NCI-H2107 (cell line): ENCODE measurements at regions not wholly inside any gene's neighbourhood (a gene's known extent, or its start where the extent isn't known, plus 50 kb on each side); places are given as distances from the start of the nearest gene placed in this dataset.
"Not testable (repeated sequence)": the region's sequence is repeated elsewhere in the genome, so short reads cannot be mapped to it uniquely, and the experiment has no call there.

ENCODE experiments used
- DNase-seq: peaks from one replicate; lab custom pipeline; 2025; lab: John Stamatoyannopoulos, UW

DNA sequence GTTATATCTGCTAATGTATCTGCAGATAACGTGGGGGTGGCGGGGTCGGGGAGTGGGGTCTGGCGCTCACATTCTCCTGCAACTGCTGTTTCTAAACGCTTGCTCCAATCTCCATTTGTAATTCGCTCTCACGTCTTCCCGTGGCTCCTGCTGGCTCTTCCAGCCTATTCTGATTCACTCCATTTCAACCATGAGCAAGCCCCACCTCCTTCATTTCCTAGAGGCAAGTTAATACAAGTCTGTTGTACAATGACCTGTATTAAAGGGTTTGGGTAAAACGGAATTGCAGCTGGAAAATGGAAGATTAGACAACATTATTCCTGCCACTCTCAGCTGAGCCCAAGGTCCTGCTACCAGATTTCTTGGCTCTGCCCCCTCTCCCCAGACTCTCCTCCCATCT is 132.3 kb downstream of the CSNK2A3 start:
- DNase-seq, result no peak

DNA sequence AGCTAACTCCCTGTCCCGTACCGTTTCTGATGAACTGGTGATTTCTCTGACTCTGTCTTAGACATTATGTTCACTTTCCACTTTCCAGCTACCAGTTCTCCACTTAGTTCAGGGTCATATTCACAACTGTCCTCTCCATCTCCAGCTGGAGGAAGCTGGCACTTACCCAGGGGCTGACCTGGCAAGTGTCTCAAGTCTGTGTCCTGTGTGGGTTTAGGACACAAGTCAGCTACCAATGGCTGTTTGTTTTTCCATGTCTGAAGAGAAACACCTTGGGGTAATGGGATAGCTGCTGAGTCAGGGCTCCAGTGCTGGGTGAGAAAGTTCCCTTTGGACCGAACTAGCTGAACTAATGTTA is 134.4 kb downstream of the CSNK2A3 start:
- DNase-seq, result no peak

DNA sequence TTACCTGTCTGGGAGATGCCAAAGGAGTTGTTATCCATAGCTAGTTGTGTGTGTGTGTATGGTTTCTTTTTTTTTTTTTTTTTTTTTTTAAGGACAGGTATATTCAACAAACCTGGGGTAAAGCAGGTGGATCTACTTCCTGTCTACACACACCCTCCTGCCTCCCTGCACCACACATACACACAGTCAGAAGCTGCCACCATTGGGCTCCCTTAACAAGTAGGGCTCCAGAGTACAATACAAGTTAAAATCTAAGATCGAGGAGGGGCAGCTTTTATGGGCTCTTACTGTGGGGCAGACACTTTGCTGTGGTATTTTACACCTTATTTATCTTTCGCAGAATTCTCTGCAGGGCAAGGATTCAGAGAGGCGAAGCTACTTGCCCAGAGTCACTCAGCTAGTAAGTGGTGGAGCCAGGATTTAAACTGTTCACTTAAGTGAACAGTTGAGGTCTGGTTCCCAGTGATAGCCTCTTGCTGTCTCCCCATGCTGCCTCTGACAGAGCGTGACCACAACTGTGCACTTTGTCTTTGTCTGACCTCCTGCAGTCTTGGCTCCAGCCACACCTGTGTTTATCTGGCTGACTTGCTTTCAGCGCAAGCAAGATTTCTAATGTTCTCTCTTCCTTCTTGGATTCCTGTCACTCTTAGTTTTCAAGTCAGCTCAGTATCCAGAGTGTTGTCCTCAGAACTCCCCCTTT is 135.0 kb downstream of the CSNK2A3 start:
- no peak for DNase-seq

DNA sequence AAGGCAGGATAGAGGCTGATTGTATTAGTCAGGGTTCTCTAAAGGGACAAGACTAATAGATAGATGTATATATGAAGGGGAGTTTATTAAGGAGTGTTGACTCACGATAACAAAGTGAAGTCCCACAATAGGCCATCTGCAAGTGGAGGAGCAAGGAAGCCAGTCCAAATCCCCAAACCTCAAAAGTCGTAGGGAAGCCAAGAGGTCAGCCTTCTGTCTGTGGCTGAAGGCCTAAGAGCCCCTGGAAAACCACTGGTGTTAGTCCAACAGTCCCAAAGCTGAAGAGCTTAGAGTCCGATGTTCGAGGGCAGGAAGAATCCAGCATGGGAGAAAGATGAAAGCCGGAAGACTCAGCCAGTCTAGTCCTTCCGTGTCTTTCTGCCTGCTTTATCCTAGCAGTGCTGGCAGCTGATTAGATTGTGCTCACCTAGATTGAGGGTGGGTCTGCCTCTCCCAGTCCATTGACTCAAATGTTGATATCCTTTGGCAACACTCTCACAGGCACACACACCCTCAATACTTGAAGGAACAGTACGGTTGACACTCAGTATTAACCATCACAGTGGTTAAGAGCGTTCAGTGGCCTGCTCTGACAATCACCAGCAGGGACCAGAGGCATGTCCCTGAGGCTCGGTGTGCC is 135.6 kb downstream of the CSNK2A3 start:
- DNase-seq, result no peak

DNA sequence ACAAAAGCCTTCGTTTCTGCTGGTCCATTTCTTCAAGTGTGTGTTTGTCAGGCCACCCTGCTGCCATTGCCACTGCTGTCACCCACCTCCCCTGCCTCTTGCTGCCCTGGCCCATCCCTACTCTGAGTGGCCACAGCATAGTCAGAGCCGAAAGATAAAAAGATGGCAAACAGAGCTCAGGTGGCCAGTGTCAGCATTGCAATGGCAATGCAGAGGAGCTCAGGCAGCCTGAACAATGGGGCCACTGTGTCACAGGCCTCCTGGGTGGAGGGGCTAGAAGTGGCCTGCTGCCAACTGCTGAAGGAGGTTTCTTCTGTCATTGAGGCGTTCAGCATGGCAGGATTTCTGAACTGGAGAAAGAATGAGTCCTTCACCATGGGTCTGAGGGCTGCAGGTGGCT is 137.1 kb downstream of the CSNK2A3 start:
- no peak for DNase-seq

DNA sequence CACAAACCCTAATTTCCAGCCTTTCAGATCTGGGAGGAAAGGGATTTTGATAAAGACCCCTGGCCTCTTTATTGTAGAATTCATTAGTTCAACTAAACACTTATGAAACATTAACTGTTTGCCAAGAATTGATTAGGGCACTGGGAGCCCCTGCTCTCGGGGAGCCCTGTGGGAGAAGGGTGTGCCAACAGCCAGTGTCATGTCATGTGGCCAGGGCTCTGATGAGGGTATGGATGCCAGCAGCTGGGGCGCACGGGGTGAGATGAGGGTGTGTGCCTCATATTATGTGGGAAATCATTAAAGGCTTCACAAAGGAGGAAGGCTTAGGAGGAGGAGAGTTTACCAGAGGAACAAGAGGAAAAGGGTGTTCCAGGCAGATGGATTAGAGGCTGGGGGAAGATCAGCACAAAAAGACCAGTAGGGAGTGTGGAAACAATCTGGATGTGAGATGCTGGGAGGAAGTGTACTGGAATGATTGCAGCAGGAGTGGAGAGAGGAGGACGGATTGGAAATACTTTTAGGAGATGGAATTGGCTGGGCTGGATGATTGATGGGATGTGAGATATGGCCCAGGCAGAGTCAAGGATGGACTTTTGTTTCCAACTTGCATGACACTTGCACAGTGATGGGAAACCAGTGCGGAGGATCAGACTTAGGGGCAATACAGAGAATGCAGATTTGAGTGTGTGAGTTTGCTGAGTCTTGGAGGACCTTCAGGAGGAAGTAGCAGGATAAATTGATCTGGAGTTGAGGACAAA is 137.8 kb downstream of the CSNK2A3 start:
- DNase-seq, result no peak

DNA sequence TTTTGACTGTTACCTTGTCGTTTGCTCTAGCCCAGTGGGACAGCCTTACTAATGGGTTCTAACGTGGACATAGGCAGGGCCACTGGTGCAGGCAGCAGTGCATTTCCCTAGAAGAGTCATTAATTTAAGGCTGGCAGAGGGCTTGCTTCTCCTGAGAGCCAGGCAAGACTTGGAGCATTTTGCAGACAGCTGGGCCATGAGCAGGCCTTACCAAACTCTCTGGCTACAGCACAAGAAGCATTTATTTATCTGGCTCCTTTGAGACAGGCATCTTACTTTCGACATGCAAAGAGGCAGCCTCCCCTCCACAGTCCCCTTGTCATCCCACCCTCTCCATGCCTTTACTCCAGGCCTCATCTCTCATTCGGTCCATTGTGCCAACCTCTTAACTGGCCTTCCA is 139.9 kb downstream of the CSNK2A3 start:
- no peak for DNase-seq

DNA sequence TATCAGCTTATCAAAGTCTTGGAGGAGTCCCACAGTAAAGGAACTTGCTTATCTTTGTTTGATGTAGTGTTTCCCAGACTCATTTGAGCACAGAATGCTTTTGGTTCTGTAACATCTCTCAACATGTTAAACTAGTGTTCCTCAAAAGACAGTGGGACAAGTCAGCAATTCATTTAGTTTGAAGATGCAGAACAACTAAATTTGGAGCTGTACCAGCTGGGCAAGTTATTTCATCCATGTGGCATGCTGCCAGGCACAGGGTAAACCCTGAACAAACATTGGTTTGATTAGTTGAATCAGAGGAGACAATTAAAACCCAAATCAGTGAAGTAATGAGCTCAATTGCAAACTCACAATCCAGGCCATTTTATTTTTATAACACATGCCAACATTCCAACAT is 141.2 kb downstream of the CSNK2A3 start:
- no peak for DNase-seq

DNA sequence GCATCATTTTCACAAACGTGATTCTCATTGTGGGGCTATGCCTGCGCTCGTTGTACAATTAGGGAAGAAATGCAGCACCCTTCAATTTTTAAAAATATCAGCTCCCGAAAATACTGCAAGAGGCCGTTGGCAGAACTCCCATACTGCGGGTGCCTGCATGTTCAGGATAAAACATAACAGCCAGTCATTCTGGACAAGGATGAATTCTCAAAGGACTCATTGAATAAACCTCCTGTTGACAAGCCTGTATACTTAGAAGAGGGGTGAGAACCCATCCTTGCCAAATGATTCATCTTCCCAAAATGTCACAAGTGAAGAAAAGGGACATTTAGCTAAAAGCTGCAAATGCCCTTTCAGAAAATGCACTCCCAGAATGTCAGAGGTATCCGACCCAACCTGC is 141.9 kb downstream of the CSNK2A3 start:
- no peak for DNase-seq

DNA sequence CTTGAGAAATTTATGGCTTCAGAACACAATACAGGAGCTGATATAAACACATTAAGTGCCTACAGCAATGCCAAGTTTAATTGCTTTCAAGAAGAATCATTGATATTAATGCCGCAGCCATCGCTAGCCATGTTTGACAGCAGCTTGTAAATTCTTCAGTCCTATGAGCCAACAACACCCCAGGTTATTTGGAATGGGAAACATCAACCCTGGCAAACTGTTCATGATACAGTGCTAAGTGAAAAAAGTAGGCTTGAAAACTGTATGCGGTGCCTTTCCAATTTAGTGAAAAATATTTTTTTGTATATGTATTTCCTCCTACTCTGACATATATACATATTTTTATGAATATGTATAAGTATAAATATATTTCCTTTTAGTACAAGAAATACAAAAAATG is 142.6 kb downstream of the CSNK2A3 start:
- DNase-seq, result no peak

DNA sequence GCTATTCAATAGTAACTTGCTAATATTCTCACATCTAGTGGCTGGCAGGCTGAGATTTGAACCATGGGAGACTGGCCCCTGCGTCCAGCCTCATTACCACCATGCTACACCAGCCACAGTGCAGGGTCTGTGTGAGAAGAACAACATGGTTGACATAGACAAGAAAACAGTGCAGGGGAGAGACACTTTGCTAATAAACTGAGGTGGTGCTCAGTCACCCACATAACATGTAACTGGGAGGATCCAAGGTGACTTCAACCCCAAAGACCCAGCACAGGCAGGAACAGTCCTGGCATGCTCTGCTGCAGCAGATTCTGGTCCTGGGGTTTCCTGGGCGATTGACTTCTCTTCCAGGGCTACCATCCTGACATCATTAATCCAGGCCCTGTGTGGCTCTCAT is 143.1 kb downstream of the CSNK2A3 start:
- DNase-seq, result no peak

DNA sequence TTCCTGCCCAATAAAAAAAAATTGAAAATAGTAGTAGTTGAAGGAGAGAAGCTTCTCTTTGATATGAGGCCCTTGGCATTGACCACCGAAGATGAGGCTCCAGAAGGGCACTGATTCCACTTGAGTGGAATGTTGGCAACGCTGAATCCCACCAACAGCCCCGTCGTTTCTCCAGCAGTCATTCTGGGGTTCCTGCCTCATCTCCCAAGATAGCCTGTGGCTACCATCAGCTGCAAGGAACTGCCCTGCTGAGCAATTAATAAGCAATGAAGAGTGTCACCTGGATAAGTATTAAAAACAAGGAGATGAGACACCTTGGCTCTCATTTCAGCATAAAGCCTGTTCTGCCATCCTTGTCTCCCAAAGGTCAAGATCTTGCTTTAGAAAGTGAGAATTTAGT is 144.1 kb downstream of the CSNK2A3 start:
- no peak for DNase-seq

DNA sequence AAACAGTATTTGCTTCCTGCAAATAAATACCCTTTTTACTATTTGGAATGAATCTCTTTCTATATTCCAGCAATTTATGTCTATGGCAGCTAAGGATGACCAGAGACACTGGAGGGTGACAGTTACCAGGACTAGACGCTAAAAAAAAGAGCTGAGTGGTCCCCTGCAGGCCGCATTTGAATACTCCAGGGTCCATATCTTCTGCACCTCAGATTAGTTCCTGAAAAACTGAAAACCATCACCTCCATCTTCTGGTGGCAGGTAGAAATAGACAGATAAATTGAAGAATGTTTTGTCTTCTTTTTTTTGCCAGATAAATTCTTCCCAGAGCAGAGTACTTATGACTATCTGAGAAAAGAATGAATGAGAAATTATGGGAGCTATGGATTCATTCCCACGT is 145.6 kb downstream of the CSNK2A3 start:
- no peak for DNase-seq

DNA sequence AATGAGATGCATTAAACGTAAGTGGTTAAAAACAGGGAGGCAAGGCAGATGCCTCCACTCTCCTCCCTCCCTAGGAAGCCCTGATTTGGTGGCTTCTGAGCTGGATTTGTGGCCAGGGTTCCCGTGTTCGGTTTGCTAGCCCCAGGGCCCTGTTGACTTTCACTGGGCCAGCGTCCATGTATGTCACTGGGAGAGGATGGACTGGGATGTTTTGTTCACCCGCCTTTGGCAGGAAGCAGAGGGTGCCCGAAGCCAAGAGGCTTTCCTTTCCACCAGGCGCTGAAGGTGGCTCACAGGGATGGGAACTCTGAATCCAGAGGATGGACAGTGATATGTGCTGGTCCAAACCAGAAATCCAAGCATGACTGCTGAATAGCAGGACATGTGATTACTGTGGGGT is 146.6 kb downstream of the CSNK2A3 start:
- DNase-seq, result no peak

DNA sequence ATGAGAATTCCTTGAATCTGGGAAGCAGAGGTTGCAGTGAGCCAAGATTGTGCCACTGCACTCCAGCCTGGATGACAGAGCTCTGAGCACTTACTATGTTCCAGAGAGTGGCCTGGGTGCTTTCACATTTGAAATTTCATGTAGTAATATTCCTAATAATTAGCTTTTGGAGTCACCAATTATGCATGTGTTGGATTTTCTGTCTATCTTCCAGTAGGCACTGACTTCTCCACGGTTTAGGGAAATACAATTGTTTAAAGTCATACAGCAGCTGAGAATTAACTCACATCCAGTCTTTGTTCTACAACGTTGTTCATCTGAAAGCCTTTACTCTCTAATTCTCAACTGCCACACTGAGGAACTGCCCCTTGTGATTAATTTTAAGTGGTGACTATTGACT is 150.2 kb downstream of the CSNK2A3 start:
- no peak for DNase-seq

DNA sequence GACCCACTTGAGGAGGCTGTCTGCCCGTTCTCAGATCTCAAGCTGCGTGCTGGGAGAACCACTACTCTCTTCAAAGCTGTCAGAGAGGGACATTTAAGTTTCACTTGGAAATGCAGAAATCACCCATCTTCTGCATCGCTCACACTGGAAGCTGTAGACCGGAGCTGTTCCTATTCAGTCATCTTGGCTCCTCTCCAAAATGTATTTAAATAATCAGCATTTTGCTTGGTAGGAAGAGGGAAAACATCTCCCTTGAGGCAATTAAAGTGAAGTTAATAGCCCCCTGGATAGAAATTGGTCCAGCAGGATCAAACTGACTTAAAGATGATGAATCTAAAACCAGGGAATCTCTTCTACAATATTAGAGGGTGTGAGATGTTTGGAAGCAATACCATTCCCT is 151.7 kb downstream of the CSNK2A3 start:
- not testable (repeated sequence) for DNase-seq

DNA sequence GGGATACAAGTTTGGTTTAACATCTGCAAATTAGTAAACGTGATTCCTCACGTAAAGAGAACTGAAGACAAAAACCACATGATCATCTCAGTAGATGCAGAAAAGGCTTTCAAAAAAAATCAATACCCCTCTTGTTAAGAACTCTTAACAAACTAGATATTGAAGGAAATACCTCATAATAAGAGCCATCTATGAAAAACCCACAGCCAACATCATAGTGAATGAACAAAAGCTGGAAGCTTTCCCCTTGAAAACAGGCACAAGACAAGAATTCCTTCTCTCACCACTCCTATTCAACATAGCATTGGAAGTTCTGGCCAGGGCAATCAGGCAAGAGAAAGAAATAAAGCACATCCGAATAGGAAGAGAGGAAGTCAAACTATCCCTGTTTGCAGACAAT is 160.5 kb downstream of the CSNK2A3 start:
- DNase-seq, result no peak

DNA sequence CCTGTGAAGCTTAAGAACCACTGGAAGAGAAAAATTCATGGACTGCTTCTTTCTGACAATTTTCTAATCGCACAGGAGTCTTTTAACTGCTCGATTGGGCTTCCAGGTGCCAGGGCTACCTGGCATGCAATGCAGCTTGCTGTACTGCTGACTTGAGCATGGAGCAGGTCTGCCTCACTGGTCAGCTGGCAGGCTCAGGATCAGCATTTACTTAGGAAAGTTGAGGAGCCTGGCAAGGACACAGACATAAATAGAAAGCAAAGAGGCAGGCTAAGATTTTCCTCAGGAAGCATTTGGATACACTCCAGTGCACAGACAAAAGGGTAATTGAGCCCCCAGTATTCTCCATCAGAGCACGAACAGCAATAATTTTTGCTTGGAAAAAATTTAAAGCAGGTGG is 163.5 kb downstream of the CSNK2A3 start:
- DNase-seq, result no peak

DNA sequence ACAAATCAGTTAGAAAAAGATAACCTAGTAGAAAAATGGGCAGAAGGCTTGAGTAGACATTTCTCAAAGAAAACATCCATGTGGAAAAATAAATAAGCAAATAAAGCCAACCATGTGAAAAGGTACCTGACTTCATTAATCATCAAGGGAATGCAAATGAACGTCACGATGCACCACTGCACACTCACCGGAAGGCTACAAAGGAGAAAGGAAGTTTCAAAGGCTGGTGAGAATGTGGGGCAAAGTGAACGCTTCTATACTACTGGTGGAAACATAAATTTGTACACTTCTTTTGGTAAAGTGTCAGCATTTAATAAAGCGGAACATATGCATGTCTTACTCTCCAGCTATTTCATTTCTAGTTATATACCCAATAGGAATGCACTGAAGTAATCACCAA is 166.8 kb downstream of the CSNK2A3 start:
- no peak for DNase-seq

DNA sequence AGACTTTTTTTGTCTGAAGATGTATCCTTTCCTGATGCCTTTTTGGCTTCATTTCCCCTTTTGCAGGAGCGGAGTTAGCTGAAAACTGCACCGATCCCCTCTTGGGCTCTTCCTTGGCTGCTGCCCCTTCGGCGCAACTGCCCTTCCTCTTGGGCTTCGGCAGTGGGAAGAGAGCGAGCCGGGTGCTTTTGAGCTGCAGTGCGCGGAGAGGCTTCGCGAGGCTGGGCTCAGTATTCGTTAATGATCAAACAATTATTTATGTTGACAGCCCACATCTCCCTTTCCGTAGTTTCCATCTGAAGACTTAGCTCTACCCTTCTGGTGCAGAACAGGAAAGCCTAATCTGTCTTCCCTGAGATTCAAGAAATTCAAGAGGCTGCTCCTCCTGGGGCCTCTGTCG is 170.8 kb downstream of the CSNK2A3 start:
- no peak for DNase-seq

DNA sequence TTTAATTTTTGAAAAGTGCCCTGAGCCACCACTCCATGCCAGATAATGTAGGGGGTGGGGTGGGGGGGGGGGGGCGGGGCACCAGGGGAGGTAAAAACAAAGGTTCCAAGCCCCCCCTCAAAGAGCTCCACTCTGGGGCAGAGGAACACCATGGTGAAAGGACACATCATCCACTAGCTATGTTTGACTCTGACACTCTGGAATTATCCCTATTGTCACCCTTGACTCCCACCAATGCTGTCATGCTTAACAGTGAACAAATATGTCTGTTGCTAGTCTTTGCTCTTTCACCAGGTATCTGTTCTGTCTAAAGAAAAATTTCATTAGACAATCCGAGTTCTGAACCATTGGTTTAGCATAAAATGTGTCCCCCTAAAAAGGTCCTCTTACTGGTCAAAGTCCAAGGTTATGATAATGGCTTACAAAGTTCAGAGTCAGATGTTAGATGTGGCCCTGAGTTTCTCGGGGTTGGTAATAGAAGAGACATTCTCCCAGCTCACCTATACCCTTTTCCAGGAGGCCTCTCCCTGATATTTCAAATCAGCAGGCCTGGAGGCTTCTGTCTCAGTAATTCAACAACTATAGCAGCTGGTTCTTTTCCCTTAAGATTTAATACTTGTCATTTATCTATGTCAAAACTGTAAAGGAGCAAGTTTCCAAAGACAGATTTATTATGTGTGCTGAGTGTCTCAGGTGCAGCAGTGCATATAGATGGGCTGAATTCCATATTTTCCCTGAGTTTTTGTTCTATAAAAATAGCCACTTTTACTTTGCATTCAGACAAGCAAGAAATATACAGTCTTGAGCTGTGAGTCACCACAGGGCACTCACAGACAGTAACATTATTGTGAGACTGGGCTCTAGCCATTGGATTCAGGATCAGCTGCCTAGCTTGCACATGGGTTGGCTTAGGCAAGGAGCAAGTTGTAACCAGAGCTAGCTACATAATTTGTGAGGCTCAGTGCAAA is 174.1 kb downstream of the CSNK2A3 start:
- DNase-seq, result no peak

DNA sequence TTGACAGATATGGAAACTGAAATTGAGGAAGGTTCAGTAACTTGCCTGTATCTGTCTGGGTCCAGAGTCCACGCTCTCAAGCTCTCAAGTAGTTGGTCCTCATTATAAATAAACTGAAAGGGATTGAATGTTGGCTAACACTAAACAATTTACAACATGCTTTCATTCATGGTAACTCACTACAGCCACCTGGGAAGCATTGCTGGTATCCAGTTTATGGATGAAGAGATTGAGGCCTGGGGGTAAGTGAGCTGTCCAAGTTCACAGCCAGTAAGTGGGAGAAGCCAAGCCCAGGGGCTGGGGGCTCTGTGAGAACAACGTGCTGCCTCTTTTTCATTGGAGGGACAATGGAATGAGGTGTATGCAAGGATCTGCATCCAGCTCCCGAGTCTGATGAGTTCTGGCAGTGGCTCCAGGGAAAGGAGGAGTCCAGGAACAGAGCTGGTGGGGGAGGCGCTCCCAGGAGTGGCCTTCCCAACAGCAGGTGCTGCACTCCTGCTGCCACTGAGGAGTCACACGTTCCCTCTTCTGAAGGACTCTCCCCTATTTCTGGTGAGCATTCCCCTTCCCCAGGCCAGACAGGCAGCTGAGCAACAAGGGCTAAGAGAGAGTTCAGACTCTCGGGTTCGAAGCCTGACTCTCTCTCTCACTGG is 175.8 kb downstream of the CSNK2A3 start:
- no peak for DNase-seq
